ENCODE measurements at regions not wholly inside any gene's neighbourhood (a gene's known extent, or its start where the extent isn't known, plus 50 kb on each side); places are given as distances from the start of the nearest gene placed in this dataset.

DNA sequence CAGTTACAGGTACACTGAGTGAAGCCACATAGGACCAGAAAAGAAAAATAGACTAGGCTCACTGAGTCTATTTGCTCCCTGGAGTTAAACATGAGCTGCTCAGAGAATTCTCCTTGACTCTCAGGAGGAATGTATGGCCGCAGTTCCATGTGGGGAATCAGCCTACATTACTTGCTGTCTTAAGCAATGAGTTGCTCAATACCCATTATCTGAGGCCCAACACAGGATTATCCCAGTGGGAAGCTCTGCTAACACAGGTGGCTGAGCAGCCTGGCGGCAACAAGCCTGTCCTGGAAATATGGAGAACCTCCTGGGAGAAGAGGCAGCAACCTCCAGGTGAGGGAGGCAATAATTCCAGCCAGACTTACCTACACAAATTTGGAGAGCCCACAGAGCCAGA lies 177.5 kb upstream of the NREP start:
- H3K27me3 ChIP-seq (ENCODE audit: control insufficient read depth, insufficient read depth, low read length, poor library complexity, severe bottlenecking), result no peaks in the 10 kb centered on the region
- peaks cover 27% of the 10 kb centered on the region for H3K4me1 Mint-ChIP-seq
- peak; percentile 11 for TF ChIP-seq CTCF (conservative IDR thresholded peaks at IDR 0.05)
- 56 to 83% methylated on average over 2 of the region's 2 CpGs for WGBS, 2 experiments (ENCODE audit: insufficient coverage in 1 of 2, insufficient read length in 1 of 2)
- H3K27me3 Mint-ChIP-seq (ENCODE audit: insufficient read depth), result no peaks in the 10 kb centered on the region
- H3K9ac ChIP-seq (ENCODE audit: extremely low read depth, low read length, poor library complexity, severe bottlenecking), result peak overlapping the region; percentile 2
- no peaks in the 10 kb centered on the region for H3K36me3 Mint-ChIP-seq (ENCODE audit: low read depth)
- no peaks in the 10 kb centered on the region for H3K36me3 ChIP-seq (ENCODE audit: control insufficient read depth, insufficient read depth, low read length)
- no peaks in the 10 kb centered on the region for H3K9me3 Mint-ChIP-seq
- H3K4me3 Mint-ChIP-seq, result peak overlapping the region; percentile 20
- peak overlapping the region; percentile 57 for H3K4me3 ChIP-seq (ENCODE audit: low read length)
- peak; percentile 73 for DNase-seq
- H3K27ac Mint-ChIP-seq, result no peak overlapping the region
- peaks cover 20% of the 10 kb centered on the region for H3K4me1 ChIP-seq (ENCODE audit: control insufficient read depth, insufficient read depth, low read length)
- no peak overlapping the region for H3K27ac ChIP-seq (ENCODE audit: low read depth, low read length)
- no peaks in the 10 kb centered on the region for H3K9me3 ChIP-seq (ENCODE audit: control insufficient read depth, low read length)

GRCh38 chr5:111933086-111933485 lies 176.1 kb upstream of the NREP start:
- H3K4me3 Mint-ChIP-seq, result no peak overlapping the region
- peaks cover 31% of the 10 kb centered on the region for H3K4me1 Mint-ChIP-seq
- DNase-seq, result no peak
- no peaks in the 10 kb centered on the region for H3K9me3 ChIP-seq (ENCODE audit: control insufficient read depth, low read length)
- H3K27ac ChIP-seq (ENCODE audit: low read depth, low read length), result no peak overlapping the region
- no peaks in the 10 kb centered on the region for H3K27me3 ChIP-seq (ENCODE audit: control insufficient read depth, insufficient read depth, low read length, poor library complexity, severe bottlenecking)
- 96% methylated on average over 2 of the region's 2 CpGs; no CpG with 5 or more reads in 1 of the 2 experiments for WGBS, 2 experiments (ENCODE audit: insufficient coverage in 1 of 2, insufficient read length in 1 of 2)
- H3K27ac Mint-ChIP-seq, result no peak overlapping the region
- TF ChIP-seq CTCF (conservative IDR thresholded peaks at IDR 0.05), result no peak
- no peaks in the 10 kb centered on the region for H3K27me3 Mint-ChIP-seq (ENCODE audit: insufficient read depth)
- H3K9me3 Mint-ChIP-seq, result no peaks in the 10 kb centered on the region
- H3K4me3 ChIP-seq (ENCODE audit: low read length), result no peak overlapping the region
- no peaks in the 10 kb centered on the region for H3K36me3 Mint-ChIP-seq (ENCODE audit: low read depth)
- no peak overlapping the region for H3K9ac ChIP-seq (ENCODE audit: extremely low read depth, low read length, poor library complexity, severe bottlenecking)
- H3K36me3 ChIP-seq (ENCODE audit: control insufficient read depth, insufficient read depth, low read length), result no peaks in the 10 kb centered on the region
- peaks cover 18% of the 10 kb centered on the region for H3K4me1 ChIP-seq (ENCODE audit: control insufficient read depth, insufficient read depth, low read length)

- Mint-ChIP-seq H3K4me3 (no peak overlapping the region), H3K4me1 (peaks cover 31% of the 10 kb centered on the region), H3K36me3 (ENCODE audit: low read depth) (no peaks in the 10 kb centered on the region), H3K9me3 (no peaks in the 10 kb centered on the region), H3K27ac (no peak overlapping the region), H3K27me3 (ENCODE audit: insufficient read depth) (no peaks in the 10 kb centered on the region)
- Histone ChIP-seq H3K4me1 (ENCODE audit: control insufficient read depth, insufficient read depth, low read length) (peaks cover 18% of the 10 kb centered on the region), H3K27ac (ENCODE audit: low read depth, low read length) (no peak overlapping the region), H3K9me3 (ENCODE audit: control insufficient read depth, low read length) (no peaks in the 10 kb centered on the region), H3K27me3 (ENCODE audit: control insufficient read depth, insufficient read depth, low read length, poor library complexity, severe bottlenecking) (no peaks in the 10 kb centered on the region), H3K4me3 (ENCODE audit: low read length) (no peak overlapping the region), H3K9ac (ENCODE audit: extremely low read depth, low read length, poor library complexity, severe bottlenecking) (no peak overlapping the region), H3K36me3 (ENCODE audit: control insufficient read depth, insufficient read depth, low read length) (no peaks in the 10 kb centered on the region)
- no peak for TF ChIP-seq CTCF (conservative IDR thresholded peaks at IDR 0.05)
- no peak for DNase-seq
- WGBS, 2 experiments (ENCODE audit: insufficient coverage in 1 of 2, insufficient read length in 1 of 2), result 93 to 100% methylated on average over 2 to 5 of the region's 5 CpGs
Observed at GRCh38 chr5:111932628-111933027, 175.6 kb upstream of the NREP start.
